Stimulated activated memory B cell treated with anti-CD40 and anti-IgM and Interleukin-4, amounts not matched to agents 10 μg/mL and 1 μg/mL and 100 μg/mL, for 72 hours (primary cell): ENCODE measurements at regions not wholly inside any gene's neighbourhood (a gene's known extent, or its start where the extent isn't known, plus 50 kb on each side); places are given as distances from the start of the nearest gene placed in this dataset.
"Not testable (repeated sequence)": the region's sequence is repeated elsewhere in the genome, so short reads cannot be mapped to it uniquely, and the experiment has no call there.

ENCODE experiments used
- ATAC-seq: fragments of 150-1000 bp; cut with Tn5 transposase; 2 replicates; pipeline ENCODE4 v1.10.0; 2021
- H3K27ac Mint-ChIP-seq: one replicate; pipeline ENCODE4 v1.8.0; 2022; ENCODE audit warnings: mild to moderate bottlenecking, mixed read lengths
- H3K27me3 Mint-ChIP-seq: one replicate; pipeline ENCODE4 v1.8.0; 2022; ENCODE audit warnings: mixed read lengths
- H3K36me3 Mint-ChIP-seq: one replicate; pipeline ENCODE4 v1.8.0; 2022; ENCODE audit warnings: mixed read lengths
- H3K4me1 Mint-ChIP-seq: one replicate; pipeline ENCODE4 v1.8.0; 2022; ENCODE audit warnings: mixed read lengths
- H3K4me3 Mint-ChIP-seq: one replicate; pipeline ENCODE4 v1.8.0; 2022; ENCODE audit warnings: mild to moderate bottlenecking, moderate library complexity, mixed read lengths
- H3K9me3 Mint-ChIP-seq: one replicate; pipeline ENCODE4 v1.8.0; 2022; ENCODE audit warnings: mixed read lengths

DNA sequence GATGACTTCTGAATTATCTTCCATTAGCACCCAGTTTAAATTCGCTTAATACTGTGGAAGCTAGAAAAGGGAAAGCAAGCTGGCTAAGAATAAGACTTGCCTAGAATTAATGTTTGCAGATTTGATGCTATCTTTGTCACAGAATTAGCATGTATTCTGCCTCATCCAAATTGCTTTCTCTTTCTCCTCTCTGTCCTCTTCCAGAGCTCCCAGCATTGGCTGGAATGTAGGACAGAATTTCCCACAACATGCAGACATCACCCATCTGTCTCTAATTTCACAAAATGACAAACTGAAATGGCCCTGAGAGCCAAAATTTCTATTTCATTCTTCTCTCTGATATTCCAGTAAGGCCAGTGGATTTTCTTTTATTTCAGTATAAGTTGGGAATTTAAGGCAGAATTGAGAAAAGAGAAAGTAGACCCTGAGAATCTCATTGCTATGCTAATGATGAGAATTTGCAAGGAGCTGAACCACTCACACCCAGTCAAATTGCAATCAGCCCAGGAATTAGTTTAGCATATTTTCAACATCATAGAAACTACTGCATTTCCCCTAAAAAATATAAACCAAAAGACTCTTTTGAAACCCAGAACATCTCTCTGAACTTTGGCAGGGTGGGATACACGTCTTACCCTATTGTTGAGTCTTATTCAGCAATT lies 188.8 kb downstream of the RCHY1 start:
- Mint-ChIP-seq H3K36me3 (no peaks in the 10 kb centered on the region), H3K4me1 (no peaks in the 10 kb centered on the region), H3K27me3 (peaks cover 7% of the 10 kb centered on the region), H3K9me3 (no peaks in the 10 kb centered on the region), H3K4me3 (no peak overlapping the region), H3K27ac (no peak overlapping the region)
- ATAC-seq = no peak

DNA sequence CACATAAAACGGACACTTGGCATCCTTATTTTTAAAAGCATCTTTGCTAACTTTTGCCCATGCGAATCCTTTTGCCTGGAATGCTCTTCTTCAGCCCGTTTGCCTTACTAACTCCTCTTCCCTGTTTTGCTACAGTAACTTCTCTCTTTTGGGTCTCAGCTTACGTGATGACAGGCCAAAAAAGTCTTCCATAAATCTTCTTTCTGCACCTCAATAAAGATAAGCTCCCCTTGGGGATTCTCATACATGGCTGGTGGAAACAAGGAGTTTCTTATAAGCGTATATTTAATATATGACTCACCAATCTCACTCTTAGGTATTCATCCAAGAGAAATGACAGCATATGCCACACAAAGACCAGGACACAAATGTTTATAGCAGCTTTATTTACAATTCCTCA lies 192.7 kb downstream of the RCHY1 start:
- no peak for ATAC-seq
- no peak overlapping the region for H3K4me3 Mint-ChIP-seq
- H3K36me3 Mint-ChIP-seq = no peaks in the 10 kb centered on the region
- peaks cover 9% of the 10 kb centered on the region for H3K27me3 Mint-ChIP-seq
- no peaks in the 10 kb centered on the region for H3K4me1 Mint-ChIP-seq
- H3K27ac Mint-ChIP-seq = no peak overlapping the region
- H3K9me3 Mint-ChIP-seq = peaks cover under 1% of the 10 kb centered on the region

DNA sequence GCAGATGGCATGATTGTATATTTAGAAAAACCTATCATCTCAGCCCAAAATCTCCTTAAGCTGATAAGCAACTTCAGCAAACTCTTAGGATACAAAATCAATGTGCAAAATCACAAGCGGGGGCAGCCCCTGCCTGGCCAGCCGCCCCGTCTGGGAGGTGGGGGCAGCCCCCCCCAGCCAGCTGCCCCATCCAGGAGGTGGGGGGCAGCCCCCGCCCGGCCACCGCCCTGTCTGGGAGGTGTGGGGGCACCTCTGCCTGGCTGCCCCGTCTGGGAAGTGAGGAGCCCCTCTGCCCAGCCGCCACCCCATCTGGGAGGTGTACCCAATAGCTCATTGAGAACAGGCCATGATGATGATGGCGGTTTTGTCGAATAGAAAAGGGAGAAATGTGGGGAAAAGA lies 196.6 kb downstream of the RCHY1 start:
- not testable (repeated sequence) for ATAC-seq, H3K27ac Mint-ChIP-seq, H3K4me1 Mint-ChIP-seq, H3K4me3 Mint-ChIP-seq, H3K36me3 Mint-ChIP-seq
- Mint-ChIP-seq H3K9me3 (peaks cover 14% of the 10 kb centered on the region), H3K27me3 (peaks cover 48% of the 10 kb centered on the region)

DNA sequence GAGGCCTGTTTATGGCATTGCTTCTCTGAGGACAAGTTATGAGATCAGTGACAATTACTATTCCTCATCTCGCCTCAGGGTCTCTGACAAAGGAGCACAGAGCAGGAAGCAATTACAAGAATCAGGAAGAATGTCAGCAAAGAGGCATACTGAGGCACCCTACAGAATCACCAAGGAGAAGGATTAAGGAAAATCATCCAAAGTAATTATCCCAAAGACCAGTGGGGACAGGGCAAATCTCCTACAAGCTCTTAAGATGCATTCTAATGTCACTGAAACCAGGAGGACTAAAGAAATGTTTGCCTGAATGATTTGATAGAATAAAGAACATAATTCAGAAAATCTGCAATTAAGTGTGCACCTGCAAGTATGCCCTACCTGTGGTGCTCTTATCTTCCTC lies 206.2 kb downstream of the RCHY1 start:
- no peak overlapping the region for H3K27ac Mint-ChIP-seq
- H3K9me3 Mint-ChIP-seq = peaks cover 10% of the 10 kb centered on the region
- no peaks in the 10 kb centered on the region for H3K4me1 Mint-ChIP-seq
- ATAC-seq = no peak
- H3K27me3 Mint-ChIP-seq = peaks cover 28% of the 10 kb centered on the region
- peaks cover 5% of the 10 kb centered on the region for H3K36me3 Mint-ChIP-seq
- H3K4me3 Mint-ChIP-seq = no peak overlapping the region

DNA sequence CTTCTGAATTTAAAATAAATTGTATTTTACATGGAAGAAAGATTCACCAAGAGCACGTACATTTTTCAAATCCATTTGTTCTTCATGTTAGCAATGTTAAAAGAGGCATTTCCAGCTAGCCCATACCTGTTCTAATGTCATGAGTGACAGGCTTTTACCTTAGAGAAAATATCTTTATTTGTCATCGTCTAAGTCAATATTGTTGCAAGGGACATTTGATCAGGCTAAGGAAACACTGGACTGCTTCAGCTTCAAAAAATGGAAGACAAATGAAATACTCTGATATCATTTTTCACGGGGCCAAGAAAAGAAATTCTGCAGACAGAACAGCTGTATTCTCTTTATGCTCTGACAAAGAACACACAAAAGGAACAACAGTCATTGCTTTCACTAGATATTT lies 207.7 kb downstream of the RCHY1 start:
- H3K9me3 Mint-ChIP-seq = peaks cover 12% of the 10 kb centered on the region
- peaks cover 8% of the 10 kb centered on the region for H3K36me3 Mint-ChIP-seq
- no peaks in the 10 kb centered on the region for H3K4me1 Mint-ChIP-seq
- H3K27ac Mint-ChIP-seq = no peak overlapping the region
- peaks cover 28% of the 10 kb centered on the region for H3K27me3 Mint-ChIP-seq
- no peak for ATAC-seq
- H3K4me3 Mint-ChIP-seq = no peak overlapping the region

DNA sequence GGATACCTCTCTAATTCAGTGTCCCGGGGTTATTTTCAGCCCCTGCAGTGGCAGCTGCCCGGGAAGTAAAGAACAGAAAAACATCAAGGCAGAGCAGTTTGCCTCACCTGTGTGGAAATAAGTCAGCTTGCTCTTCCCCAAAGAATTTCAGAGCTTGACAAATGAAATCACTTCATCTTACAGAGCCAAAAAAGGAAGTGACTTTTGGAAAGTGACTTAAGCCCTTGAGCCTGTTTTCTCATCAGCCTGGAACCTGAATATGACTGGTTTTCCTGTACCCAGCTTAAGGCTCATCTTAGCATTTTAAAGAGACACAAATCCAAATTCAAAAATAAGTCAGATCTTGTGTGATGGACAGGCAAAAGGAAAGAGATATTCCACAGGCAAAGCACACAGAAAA lies 211.6 kb downstream of the RCHY1 start:
- H3K36me3 Mint-ChIP-seq = peaks cover 7% of the 10 kb centered on the region
- no peak overlapping the region for H3K4me3 Mint-ChIP-seq
- H3K27me3 Mint-ChIP-seq = peaks cover 40% of the 10 kb centered on the region
- H3K27ac Mint-ChIP-seq = no peak overlapping the region
- peaks cover 7% of the 10 kb centered on the region for H3K9me3 Mint-ChIP-seq
- ATAC-seq = no peak
- no peaks in the 10 kb centered on the region for H3K4me1 Mint-ChIP-seq

DNA sequence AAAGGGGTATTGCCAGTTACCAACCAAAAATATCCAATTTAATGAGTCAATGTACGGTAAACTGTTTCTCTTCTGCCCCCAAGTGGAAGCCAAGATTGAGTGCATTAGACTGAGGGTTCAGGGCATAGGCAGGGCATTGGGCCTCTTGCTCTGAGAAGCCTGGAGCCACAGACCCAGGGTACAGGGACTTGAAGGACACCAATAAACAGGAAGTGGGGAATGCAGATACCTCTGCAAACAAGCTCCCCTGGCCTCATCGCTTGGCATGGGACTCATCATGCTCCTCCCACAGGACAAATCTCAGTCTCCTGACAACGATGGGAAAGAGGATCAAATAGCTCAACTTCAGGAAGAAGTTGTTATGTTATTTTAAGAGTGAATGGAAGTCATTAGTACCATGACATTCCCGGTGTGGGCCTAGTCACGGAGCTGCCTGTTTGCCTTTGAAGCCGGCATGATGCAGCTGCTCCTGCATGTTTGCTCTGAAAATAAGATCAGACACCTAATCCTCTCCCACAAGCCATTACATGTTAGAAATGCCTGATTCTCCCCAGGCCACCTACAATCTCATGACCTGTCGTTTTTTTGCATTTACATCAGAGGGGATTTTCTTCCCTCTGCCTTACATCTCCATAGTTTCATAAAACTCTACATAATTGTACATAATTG lies 224.2 kb downstream of the RCHY1 start:
- Mint-ChIP-seq H3K9me3 (peaks cover 5% of the 10 kb centered on the region), H3K27me3 (no peaks in the 10 kb centered on the region), H3K4me3 (no peak overlapping the region), H3K36me3 (no peaks in the 10 kb centered on the region), H3K4me1 (peaks cover 5% of the 10 kb centered on the region), H3K27ac (no peak overlapping the region)
- ATAC-seq = peak; percentile 47

DNA sequence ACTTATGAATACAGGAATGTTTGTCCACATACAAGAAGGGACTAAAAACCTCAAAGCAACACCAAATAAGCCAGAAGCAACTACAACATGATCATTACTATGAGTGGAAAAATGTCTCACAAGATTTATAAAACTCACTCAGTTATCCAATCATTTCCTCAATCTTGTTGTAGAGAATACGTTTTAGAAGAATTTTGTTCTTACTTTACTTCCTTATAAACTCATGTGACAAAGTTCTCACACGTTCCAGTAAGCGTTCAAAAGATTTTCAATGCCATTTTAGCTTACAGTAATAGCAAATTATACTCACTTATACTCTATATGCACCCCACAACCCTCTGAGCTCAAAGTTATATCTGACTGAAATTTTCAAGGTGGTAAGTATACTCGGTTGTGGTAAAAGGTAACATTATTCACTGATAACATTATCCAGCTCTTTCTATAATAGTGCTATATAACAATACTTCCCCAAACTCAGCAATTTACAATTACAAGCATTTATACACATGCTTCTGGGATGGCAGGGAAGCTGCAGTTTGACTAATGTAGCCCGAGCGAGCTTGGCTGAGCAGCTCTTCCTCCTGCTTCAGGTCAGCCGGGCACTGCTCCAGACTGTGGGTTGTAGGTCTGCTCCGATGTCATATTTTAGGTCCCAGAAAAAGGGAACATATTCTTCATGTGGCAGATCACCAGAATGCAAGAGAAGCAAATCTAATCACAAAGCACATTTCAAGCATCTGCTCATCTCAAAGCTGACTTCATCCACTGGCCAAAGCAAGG lies 226.3 kb downstream of the RCHY1 start:
- no peak overlapping the region for H3K27ac Mint-ChIP-seq
- H3K36me3 Mint-ChIP-seq = no peaks in the 10 kb centered on the region
- ATAC-seq = no peak
- no peaks in the 10 kb centered on the region for H3K9me3 Mint-ChIP-seq
- H3K4me1 Mint-ChIP-seq = peaks cover 5% of the 10 kb centered on the region
- no peak overlapping the region for H3K4me3 Mint-ChIP-seq
- no peaks in the 10 kb centered on the region for H3K27me3 Mint-ChIP-seq

DNA sequence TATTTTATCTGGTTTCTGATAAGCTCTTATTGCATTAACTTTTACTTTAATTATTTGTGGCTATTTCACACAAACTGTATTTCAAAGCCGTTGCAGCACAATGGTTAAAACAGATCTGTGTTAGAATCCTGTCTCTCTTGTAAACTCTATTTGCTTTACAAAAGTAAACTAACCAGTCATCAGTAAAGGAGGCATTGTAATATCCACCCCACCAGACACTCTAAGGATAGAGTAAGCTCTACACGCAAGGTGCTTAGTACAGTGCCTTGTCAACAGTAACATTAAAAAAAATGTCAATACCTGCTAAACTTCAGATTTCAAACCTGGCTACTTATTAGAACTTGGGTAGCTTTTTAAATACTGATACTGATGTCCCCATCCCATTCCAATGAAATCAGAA lies 228.4 kb downstream of the RCHY1 start:
- Mint-ChIP-seq H3K4me3 (no peak overlapping the region), H3K27ac (no peak overlapping the region), H3K36me3 (no peaks in the 10 kb centered on the region), H3K9me3 (no peaks in the 10 kb centered on the region), H3K4me1 (peaks cover 5% of the 10 kb centered on the region), H3K27me3 (no peaks in the 10 kb centered on the region)
- ATAC-seq = no peak

DNA sequence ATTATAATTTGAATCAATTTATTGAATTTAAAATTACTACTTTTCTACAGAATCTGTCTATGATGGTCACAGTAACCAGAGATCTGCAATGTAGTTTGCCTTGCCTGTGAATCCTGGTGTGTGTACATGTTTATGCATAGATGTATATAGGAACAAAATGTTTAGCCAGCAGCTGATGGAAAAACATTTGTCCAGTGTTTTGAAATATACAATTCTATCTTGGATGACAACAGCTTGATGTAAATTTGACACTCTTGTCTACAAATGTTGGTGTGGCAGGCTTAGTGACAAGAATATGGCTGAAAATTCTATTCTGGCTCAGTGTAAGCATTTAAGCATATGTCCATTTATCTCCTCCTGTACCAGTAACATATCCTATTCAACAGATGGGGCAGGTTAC lies 229.4 kb downstream of the RCHY1 start:
- peaks cover 3% of the 10 kb centered on the region for H3K4me1 Mint-ChIP-seq
- no peak overlapping the region for H3K27ac Mint-ChIP-seq
- H3K36me3 Mint-ChIP-seq = no peaks in the 10 kb centered on the region
- no peak for ATAC-seq
- no peak overlapping the region for H3K4me3 Mint-ChIP-seq
- no peaks in the 10 kb centered on the region for H3K27me3 Mint-ChIP-seq
- H3K9me3 Mint-ChIP-seq = no peaks in the 10 kb centered on the region

DNA sequence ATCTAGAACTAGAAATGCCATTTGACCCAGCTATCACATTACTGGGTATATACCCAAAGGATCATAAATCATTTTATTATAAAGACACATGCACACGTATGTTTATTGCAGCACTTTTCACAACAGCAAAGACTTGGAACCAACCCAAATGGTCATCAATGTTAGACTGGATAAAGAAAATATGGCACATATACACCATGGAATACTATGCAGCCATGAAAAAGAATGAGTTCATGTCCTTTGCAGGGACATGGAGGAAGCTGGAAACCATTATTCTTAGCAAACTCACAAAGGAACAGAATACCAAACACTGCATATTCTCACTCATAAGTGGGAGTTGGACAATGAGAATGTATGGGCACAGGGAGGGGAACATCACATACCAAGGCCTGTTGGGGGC lies 233.7 kb downstream of the RCHY1 start:
- H3K9me3 Mint-ChIP-seq, H3K27ac Mint-ChIP-seq, ATAC-seq, H3K4me3 Mint-ChIP-seq, H3K4me1 Mint-ChIP-seq, H3K36me3 Mint-ChIP-seq: not testable (repeated sequence)
- H3K27me3 Mint-ChIP-seq = peaks cover 20% of the 10 kb centered on the region

DNA sequence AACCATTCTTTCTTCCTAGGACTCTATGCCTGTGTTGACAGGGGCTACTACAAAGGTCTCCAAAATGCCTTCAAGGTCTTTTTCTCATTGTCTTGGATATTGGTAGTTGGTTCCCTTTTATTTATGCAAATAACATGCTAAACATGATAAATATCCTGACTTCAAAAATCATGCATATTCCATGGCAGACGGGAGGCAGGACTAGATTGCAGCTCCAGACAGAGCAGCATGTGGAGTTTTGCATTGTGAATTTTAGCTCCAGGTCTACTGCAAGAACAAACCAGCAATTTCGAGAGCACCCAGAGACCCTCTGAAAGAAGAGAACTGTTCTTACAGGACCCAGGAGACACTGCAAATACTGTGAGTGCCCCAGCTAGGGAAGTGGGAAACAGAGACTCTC lies 254.9 kb downstream of the RCHY1 start:
- Mint-ChIP-seq H3K27me3 (peaks cover 9% of the 10 kb centered on the region), H3K9me3 (peaks cover 5% of the 10 kb centered on the region), H3K27ac (no peak overlapping the region), H3K36me3 (no peaks in the 10 kb centered on the region), H3K4me3 (no peak overlapping the region), H3K4me1 (peaks cover 6% of the 10 kb centered on the region)
- no peak for ATAC-seq

DNA sequence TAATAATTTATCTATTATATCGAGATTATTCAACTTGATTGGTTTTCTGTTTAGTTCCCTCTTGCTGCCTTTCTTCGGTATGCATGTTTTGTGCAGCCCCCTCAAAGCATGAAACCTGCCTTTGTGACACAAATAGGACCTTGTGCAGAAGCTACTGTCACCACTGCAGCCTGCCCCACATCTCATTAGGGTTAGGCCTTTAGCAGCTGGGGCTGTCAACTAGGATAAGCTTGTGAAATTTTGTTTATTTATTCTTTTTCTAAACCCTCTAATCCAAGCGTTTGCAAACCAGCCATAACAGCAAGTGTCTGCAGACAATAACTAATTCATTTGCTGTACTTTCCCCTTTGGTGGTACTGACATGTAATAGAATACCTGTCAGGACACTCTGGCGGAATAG lies 258.9 kb downstream of the RCHY1 start:
- Mint-ChIP-seq H3K27me3 (peaks cover 9% of the 10 kb centered on the region), H3K4me1 (peaks cover 11% of the 10 kb centered on the region), H3K27ac (no peak overlapping the region), H3K9me3 (no peaks in the 10 kb centered on the region), H3K36me3 (no peaks in the 10 kb centered on the region), H3K4me3 (no peak overlapping the region)
- ATAC-seq = no peak

DNA sequence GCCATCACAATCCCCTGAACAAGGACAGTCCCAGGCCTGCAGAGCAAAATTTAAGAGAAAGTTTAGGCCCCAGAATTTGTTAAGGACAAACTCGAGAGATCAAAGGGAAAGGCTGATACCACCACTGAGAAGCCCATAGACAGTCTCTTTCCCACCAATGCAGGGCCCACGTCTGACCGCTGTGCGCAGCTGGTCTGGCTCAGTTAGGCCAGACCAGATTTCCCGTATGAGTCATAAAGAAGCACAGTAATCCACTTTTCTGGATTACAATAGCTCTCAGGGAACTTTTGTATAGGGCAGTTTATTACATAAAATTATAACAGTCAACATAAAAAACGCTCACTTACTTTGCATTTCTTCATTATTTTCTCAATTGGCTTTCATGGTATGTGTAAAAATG lies 259.5 kb downstream of the RCHY1 start:
- no peaks in the 10 kb centered on the region for H3K9me3 Mint-ChIP-seq
- H3K27me3 Mint-ChIP-seq = peaks cover 9% of the 10 kb centered on the region
- H3K4me3 Mint-ChIP-seq = no peak overlapping the region
- H3K36me3 Mint-ChIP-seq = no peaks in the 10 kb centered on the region
- peaks cover 11% of the 10 kb centered on the region for H3K4me1 Mint-ChIP-seq
- no peak overlapping the region for H3K27ac Mint-ChIP-seq
- ATAC-seq = no peak

DNA sequence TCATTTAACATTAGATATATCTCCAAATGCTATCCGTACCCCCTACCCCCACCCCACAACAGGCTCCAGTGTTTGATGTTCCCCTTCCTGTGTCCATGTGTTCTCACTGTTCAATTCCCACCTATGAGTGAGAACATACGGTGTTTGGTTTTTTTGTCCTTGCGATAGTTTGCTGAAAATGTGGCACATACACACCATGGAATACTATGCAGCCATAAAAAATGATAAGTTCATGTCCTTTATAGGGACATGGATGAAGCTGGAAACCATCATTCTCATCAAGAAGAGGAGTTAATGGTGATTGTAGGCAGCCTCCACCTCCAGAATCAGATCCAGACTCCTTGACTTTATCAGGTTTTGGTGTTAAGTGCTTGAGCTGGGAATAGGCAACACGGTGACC lies 261.1 kb downstream of the RCHY1 start:
- H3K27ac Mint-ChIP-seq, H3K36me3 Mint-ChIP-seq, ATAC-seq, H3K9me3 Mint-ChIP-seq, H3K4me3 Mint-ChIP-seq: not testable (repeated sequence)
- Mint-ChIP-seq H3K4me1 (peaks cover 11% of the 10 kb centered on the region), H3K27me3 (peaks cover 17% of the 10 kb centered on the region)

DNA sequence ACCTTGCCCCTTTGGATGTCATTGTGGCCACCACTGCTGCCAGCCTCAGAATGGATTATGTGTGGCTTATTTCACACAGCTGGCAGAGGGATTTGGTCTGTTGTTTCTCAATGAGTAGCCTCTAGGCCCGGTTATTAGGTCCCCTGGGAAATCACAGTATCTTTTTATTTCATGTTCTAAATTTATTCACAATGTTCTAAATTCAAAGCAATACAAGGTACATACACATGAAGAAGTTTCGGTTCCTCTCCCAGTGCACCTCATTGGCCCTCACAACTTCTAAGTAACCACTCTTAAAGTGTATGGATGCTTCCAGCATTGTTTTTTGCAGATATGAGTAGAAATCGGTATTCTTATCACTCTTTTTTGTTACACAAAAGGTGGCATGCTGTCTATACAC lies 262.7 kb downstream of the RCHY1 start:
- H3K36me3 Mint-ChIP-seq = no peaks in the 10 kb centered on the region
- no peak overlapping the region for H3K4me3 Mint-ChIP-seq
- peaks cover 11% of the 10 kb centered on the region for H3K4me1 Mint-ChIP-seq
- no peak overlapping the region for H3K27ac Mint-ChIP-seq
- no peaks in the 10 kb centered on the region for H3K9me3 Mint-ChIP-seq
- H3K27me3 Mint-ChIP-seq = peaks cover 9% of the 10 kb centered on the region
- peak; percentile 90 for ATAC-seq
